ENCODE measurements at regions not wholly inside any gene's neighbourhood (a gene's known extent, or its start where the extent isn't known, plus 50 kb on each side); places are given as distances from the start of the nearest gene placed in this dataset.
"Not testable (repeated sequence)": the region's sequence is repeated elsewhere in the genome, so short reads cannot be mapped to it uniquely, and the experiment has no call there.

DNA sequence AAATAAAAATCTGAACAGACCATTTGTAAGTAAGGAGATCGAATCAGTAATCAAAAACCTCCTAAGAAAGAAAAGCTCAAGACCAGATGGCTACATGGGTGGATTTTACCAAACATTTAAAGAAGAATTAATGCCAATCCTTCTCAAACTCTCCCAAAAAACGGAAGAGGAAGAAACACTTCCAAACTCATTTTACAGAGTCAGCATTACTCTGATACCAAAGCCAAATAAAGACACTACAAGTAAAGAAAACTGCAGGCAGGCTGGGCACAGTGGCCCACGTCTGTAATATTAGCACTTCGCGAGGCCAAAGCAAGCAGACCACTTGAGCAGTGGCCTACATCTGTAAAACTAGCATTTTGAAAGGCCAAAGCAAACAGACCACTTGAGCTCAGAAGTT, 159.8 kb downstream of the DPY19L2 start:
- DNase-seq (ENCODE audit: low read depth): no peak

- DNase-seq (ENCODE audit: low read depth): no peak
Observed at GRCh38 chr12:63499567-63499966, 168.7 kb downstream of the DPY19L2 start.

DNA sequence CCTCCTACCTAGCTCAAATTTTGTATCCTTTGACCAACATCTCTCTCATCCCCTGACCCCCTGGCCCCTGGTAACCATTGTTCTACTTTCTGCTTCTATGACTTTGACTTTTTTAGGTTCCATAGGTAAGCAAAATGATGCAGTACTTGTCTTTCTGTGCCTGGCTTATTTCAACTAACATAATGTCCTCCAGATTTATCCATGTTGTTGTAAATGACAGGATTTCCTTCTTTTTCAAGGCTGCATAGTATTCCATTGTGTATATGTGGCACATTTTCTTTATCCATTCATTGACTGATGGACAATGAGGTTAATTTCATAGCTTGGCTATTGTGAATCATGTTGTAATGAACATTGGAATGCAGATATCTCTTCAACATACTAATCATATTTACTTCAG, 170.1 kb downstream of the DPY19L2 start:
- DNase-seq (ENCODE audit: low read depth): no peak

DNA sequence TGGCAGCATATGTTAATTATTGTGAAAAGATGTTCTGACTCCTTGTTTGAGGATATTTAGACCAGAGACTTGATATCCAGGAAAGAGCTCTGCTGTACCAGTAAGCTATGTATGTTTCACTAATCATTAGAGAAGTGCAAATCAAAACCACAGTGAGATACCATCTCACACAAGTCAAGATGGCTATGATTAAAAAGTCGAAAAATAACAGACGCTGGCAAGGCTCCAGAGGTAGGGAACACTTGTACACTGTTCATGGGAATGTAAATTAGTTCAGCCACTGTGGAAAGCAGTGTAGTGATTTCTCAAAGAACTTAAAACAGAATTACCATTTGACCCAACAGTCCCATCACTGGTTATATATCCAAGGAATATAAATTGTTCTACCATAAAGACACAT, 171.6 kb downstream of the DPY19L2 start:
- DNase-seq (ENCODE audit: low read depth): no peak

DNA sequence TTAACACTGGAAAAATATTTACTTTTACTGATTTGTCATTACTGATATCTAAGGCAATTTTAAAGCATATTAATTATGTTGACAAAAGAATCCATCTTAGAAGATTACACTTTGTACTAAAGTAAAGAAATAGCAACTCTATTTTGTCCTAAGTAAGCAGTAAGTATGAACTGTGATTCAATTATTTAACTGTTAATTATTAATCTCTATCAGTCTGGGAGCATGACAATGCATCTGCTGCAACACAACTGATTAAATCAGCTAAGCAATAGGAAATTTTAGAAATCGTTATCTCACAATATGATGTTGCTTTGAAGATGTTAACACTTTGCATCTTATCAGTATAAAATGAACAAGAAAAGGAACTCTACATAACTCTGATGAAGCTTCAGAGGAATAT, 172.3 kb downstream of the DPY19L2 start:
- DNase-seq (ENCODE audit: low read depth): no peak

DNA sequence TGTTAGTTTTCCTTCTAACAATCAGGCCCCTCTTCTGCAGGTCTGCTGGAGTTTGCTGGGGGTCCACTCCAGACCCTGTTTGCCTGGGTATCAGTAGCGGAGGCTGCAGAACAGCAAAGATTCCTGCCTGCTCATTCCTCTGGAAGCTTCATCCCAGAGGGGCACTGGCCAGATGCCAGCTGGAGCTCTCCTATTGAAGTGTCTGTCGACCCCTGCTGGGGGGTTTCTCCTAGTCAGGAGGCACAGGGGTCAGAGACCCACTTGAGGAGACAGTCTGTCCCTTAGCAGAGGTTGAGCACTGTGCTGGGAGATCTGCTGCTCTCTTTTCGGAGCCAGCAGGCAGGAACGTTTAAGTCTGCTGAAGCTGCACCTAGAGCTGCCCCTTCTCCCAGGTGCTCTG, 174.9 kb downstream of the DPY19L2 start:
- not testable (repeated sequence) for DNase-seq (ENCODE audit: low read depth)

DNA sequence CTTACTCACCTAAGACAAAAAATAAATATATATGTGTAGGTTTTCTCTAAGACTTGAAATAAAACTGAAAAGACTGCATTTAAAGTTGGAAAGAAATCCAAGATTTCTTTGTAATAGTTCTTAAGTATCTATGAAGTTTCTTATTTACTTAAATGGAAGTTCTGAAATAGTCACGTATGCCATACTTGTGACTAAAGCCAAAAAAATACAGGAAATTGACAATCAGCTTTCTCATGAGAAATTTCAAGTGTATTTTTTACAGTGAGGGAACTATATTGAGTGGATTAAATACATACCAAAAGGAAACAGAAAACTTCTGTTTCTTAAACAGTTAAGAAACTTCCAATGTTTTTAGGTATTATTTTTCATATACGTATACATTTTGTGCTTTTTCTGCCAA, 188.1 kb downstream of the DPY19L2 start:
- no peak for DNase-seq (ENCODE audit: low read depth)

GRCh38 chr12:63470161-63470560, 198.1 kb downstream of the DPY19L2 start:
- no peak for DNase-seq (ENCODE audit: low read depth)

GRCh38 chr12:63467951-63468350, 200.3 kb downstream of the DPY19L2 start:
- no peak for DNase-seq (ENCODE audit: low read depth)

DNA sequence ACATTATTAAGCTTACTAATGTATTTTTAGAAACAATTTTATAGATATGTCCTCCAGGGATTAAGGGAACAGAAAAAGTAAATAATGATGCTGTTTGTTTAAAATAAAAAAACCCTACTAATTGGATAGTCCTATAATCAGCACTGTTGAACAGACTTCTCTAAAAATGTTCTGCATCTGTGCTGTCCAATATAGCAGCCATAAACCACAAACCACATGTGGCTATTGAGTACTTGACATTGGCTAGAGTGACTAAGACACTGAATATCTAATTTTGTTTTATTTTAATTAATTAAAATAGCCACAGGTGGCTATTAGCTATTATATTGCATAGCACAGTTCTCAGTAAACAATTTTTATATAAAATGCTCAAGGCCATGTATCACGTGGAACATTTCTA, 210.4 kb downstream of the DPY19L2 start:
- DNase-seq (ENCODE audit: low read depth): no peak

GRCh38 chr12:63457428-63457827, 210.9 kb downstream of the DPY19L2 start:
- DNase-seq (ENCODE audit: low read depth): no peak

DNA sequence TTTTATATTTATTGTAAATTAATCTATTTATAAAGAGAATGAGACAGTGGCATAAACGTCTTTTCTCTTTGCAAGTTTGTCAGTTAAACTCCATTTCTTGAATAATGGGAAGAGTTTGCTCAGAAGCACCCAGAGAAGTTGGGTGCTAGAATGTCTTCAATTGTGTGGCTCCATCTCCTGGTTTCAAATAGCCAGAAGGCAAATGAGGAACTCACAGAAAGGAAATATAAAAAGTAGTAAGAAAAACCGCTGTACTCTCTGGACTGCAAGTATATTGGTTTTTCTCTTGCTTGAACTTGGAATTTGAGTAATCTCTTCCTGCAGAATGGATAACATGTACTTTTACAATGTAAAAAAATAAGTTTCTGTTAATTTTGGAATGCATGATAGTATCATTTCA, 217.5 kb downstream of the DPY19L2 start:
- no peak for DNase-seq (ENCODE audit: low read depth)

DNA sequence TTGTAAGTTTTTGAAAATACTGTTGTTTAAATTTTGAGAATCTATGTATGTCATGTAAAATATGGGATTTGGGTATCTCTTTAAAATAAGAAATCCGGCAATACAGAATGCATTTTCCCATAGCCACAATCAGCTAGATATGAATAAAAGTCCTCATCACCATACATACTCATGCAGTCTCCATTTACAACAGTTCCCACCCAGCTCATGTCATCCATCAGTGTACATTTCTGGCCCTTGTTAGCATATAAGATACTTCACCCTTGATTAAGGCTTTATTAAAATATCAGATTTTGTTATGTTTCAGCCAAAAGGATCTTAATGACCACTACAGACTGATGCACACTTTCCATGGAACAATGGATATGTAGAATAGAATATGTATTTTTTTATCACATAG, 218.0 kb downstream of the DPY19L2 start:
- no peak for DNase-seq (ENCODE audit: low read depth)

- DNase-seq (ENCODE audit: low read depth): no peak
Observed at GRCh38 chr12:63445224-63445880, 222.9 kb downstream of the DPY19L2 start.

DNA sequence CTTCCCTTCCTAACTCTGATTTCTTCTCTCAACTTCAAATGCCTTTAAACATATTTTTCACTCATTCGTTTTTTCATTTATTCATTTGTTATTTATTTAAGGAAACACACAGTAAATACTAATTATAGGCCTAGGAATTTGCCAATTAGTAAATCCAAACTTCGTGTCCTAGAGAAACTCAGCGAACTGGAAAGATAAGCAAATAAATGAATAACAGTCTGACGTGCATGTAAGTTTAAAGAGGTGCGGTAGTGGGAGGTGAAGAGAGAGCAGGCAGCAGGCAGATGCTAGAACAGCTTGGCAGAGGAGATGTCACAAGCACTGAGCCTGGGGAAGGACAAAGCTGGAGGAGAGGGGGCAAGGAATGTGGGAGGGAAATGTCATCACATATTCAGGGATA, 228.2 kb downstream of the DPY19L2 start:
- no peak for DNase-seq (ENCODE audit: low read depth)

- not testable (repeated sequence) for DNase-seq (ENCODE audit: low read depth)
Observed at GRCh38 chr12:63434384-63434783, 233.9 kb downstream of the DPY19L2 start.

DNA sequence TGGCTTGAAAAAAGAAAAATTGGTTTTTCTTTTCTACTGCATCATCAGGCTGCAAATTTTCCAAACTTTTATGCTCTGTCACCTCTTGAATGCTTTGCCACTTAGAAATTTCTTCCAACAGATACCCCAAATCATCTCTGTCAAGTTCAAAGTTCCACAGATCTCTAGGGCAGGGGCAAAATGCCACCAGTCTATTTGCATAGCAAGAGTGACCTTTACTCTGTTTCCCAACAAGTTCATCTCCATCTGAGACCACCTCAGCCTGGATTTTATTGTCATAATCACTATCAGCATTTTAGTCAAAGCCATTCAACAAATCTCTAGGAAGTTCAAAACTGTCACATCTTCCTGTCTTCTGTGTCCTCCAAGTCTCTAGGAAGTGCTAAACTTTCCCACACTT, 240.3 kb downstream of the DPY19L2 start:
- DNase-seq (ENCODE audit: low read depth): not testable (repeated sequence)

- not testable (repeated sequence) for DNase-seq (ENCODE audit: low read depth)
Observed at GRCh38 chr12:63427029-63427428, 241.3 kb downstream of the DPY19L2 start.

GRCh38 chr12:63424671-63425070, 243.6 kb downstream of the DPY19L2 start:
- DNase-seq (ENCODE audit: low read depth): no peak

- DNase-seq (ENCODE audit: low read depth): no peak
Observed at GRCh38 chr12:63423839-63424238, 244.5 kb downstream of the DPY19L2 start.

DNA sequence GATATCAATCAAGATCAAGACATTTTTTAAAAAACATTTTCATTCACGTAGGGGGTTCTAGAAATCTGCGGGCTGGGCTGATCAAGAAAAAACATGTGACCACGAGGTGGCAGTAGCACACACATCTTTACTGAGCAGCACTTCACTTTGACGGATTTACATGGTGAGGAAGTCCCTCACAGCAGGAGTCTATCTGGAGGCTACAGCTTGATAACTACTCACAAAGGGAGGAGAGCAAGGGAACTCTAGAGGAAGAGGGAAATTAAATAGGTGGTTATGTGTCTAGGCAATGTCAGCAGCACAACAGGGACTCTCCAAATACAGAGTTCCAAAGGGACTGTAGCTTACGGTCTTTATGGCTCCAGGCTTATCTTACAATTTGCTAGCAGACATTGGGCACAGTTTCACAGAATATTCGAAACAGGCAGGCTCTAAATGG, 248.1 kb downstream of the DPY19L2 start:
- DNase-seq (ENCODE audit: low read depth): peak; percentile 7

GRCh38 chr12:63419154-63419553, 249.1 kb downstream of the DPY19L2 start:
- no peak for DNase-seq (ENCODE audit: low read depth)

- DNase-seq (ENCODE audit: low read depth): no peak
Observed at GRCh38 chr12:63416788-63417187, 251.5 kb downstream of the DPY19L2 start.

DNA sequence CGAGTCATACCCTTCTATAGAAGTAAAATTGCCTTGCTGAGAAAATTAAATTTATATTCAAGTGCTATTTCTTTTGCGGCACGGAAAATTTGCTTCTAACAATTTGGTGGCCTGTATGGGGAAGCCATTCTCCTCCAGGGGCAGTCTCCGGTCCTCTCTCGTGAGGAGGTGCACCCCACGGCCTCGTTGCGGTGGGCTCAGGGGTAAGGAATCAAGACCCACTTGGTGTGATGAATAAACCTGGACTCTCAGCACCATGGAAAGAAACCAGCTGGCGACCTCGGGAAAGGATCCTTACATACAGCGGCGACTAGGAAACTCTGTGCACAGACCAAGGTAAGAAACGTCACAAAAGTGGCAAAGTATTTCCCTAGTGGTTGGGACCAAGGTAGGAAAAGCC, 252.9 kb downstream of the DPY19L2 start:
- no peak for DNase-seq (ENCODE audit: low read depth)

- no peak for DNase-seq (ENCODE audit: low read depth)
Observed at GRCh38 chr12:63410197-63410596, 258.1 kb downstream of the DPY19L2 start.
